HG02938 (cell line): ENCODE measurements at regions not wholly inside any gene's neighbourhood (a gene's known extent, or its start where the extent isn't known, plus 50 kb on each side); places are given as distances from the start of the nearest gene placed in this dataset.

Source experiments
- ATAC-seq: cut with Tn5 transposase; IDR thresholded peaks from one replicate; pipeline ENCODE4 v1.9.1; 2021; ENCODE audit warnings: mild to moderate bottlenecking, moderate library complexity; ENCODE audit not compliant: unreplicated experiment

- ATAC-seq, result no peak
Measured at GRCh38 chr13:91145571-91146205, 201.8 kb upstream of the MIR17HG start.

GRCh38 chr13:91146601-91147000 lies 200.9 kb upstream of the MIR17HG start:
- ATAC-seq, result no peak

- ATAC-seq, result no peak
Measured at GRCh38 chr13:91148098-91148497, 199.4 kb upstream of the MIR17HG start.

GRCh38 chr13:91151921-91152320 lies 195.6 kb upstream of the MIR17HG start:
- no peak for ATAC-seq

GRCh38 chr13:91153372-91153771 lies 194.1 kb upstream of the MIR17HG start:
- no peak for ATAC-seq

- peak; percentile 96 for ATAC-seq
Measured at GRCh38 chr13:91154558-91155353, 192.7 kb upstream of the MIR17HG start.

- ATAC-seq, result no peak
Measured at GRCh38 chr13:91155512-91156114, 191.9 kb upstream of the MIR17HG start.

- no peak for ATAC-seq
Measured at GRCh38 chr13:91157273-91158016, 190.0 kb upstream of the MIR17HG start.

- ATAC-seq, result no peak
Measured at GRCh38 chr13:91158017-91158395, 189.5 kb upstream of the MIR17HG start.

GRCh38 chr13:91162180-91162579 lies 185.3 kb upstream of the MIR17HG start:
- peak; percentile 61 for ATAC-seq

GRCh38 chr13:91162589-91162988 lies 184.9 kb upstream of the MIR17HG start:
- no peak for ATAC-seq

GRCh38 chr13:91165758-91166157 lies 181.7 kb upstream of the MIR17HG start:
- ATAC-seq, result no peak

GRCh38 chr13:91166714-91167511 lies 180.6 kb upstream of the MIR17HG start:
- no peak for ATAC-seq

- no peak for ATAC-seq
Measured at GRCh38 chr13:91167706-91168385, 179.6 kb upstream of the MIR17HG start.

- no peak for ATAC-seq
Measured at GRCh38 chr13:91168386-91168711, 179.1 kb upstream of the MIR17HG start.

GRCh38 chr13:91169321-91170050 lies 178.0 kb upstream of the MIR17HG start:
- ATAC-seq, result no peak

- ATAC-seq, result no peak
Measured at GRCh38 chr13:91172160-91172559, 175.3 kb upstream of the MIR17HG start.

GRCh38 chr13:91174886-91175501 lies 172.5 kb upstream of the MIR17HG start:
- no peak for ATAC-seq

- no peak for ATAC-seq
Measured at GRCh38 chr13:91178099-91178498, 169.4 kb upstream of the MIR17HG start.
